GM12878 (cell line): ENCODE measurements at regions not wholly inside any gene's neighbourhood (a gene's known extent, or its start where the extent isn't known, plus 50 kb on each side); places are given as distances from the start of the nearest gene placed in this dataset.

Source experiments
- ATAC-seq: fragments of 200-7000 bp; cut with Tn5 transposase; 3 replicates; pipeline ENCODE4 v1.9.1; 2020; ENCODE audit warnings: mild to moderate bottlenecking, moderate library complexity
- BruUV-seq: library from RNA; stranded (reverse); fragments of 400-500 nt; replicated peaks from 2 replicates; lab custom pipeline; 2021; lab: Mats Ljungman, UMichigan
- CTCF ChIA-PET: fragments of 300-600 bp; sonication (Branson Sonifier 250); formaldehyde crosslinking; extraction: SDS; loops from one replicate; lab custom pipeline; 2021; ENCODE audit warnings: inconsistent platforms; lab: Yijun Ruan, JAX
- POLR2A ChIA-PET: fragments of 350-600 bp; formaldehyde crosslinking; extraction: SDS; loops from one replicate; lab custom pipeline; 2021; ENCODE audit warnings: inconsistent platforms; lab: Charles Lee
- RAD21 ChIA-PET: fragments of 300-600 bp; sonication (Branson Sonifier 250); formaldehyde crosslinking; loops from one replicate; lab custom pipeline; 2023; ENCODE audit warnings: antibody characterized with exemption; ENCODE audit not compliant: unreplicated experiment; lab: Charles Lee
- SMC1A ChIA-PET: fragments of 300-600 bp; sonication (Branson Sonifier 250); formaldehyde crosslinking; loops from one replicate; lab custom pipeline; 2023; ENCODE audit not compliant: unreplicated experiment, uncharacterized antibody; lab: Charles Lee
- DNase-seq: peaks from one replicate; pipeline ENCODE4 v3.0.0-alpha.2; 2011; ENCODE audit warnings: low read depth, low spot score
- FAIRE-seq: peaks from 3 replicates; lab custom pipeline; 2011; peaks lifted over from hg19 to GRCh38; lab: Jason Lieb, UNC
- H2AFZ ChIP-seq: 2 replicates; pipeline ENCODE4 v1.6.0; 2011; ENCODE audit warnings: low read depth, low read length, control low read depth; ENCODE audit not compliant: control insufficient read depth
- H3K27ac ChIP-seq: 2 replicates; pipeline ENCODE4 v1.5.1; 2011; ENCODE audit warnings: control low read depth; ENCODE audit not compliant: control insufficient read depth, insufficient read depth
- H3K27me3 ChIP-seq, 2 experiments: replicated peaks in 1 of 2; 2 replicates each; pipeline versions ENCODE4 v1.6.0 to v1.6.1; 2011; ENCODE audit warnings: low read length in 1 of 2; ENCODE audit not compliant: control insufficient read depth in 2 of 2, insufficient read depth in 2 of 2
- H3K36me3 ChIP-seq, 2 experiments: 2 replicates each; pipeline ENCODE4 v1.5.1; 2011; ENCODE audit warnings: low read length in 1 of 2; ENCODE audit not compliant: control insufficient read depth in 2 of 2, insufficient read depth in 2 of 2
- H3K4me1 ChIP-seq: 2 replicates; pipeline ENCODE4 v1.6.1; 2011; ENCODE audit warnings: mild to moderate bottlenecking, low read length, moderate library complexity, mixed read lengths; ENCODE audit not compliant: control insufficient read depth, insufficient read depth
- H3K4me2 ChIP-seq: 2 replicates; pipeline ENCODE4 v1.6.0; 2011; ENCODE audit warnings: control low read depth; ENCODE audit not compliant: control insufficient read depth, insufficient read depth
- H3K4me3 ChIP-seq: fragments of 200-600 bp; sonication (generic); 2 replicates; pipeline ENCODE4 v1.5.1; 2016
- H3K79me2 ChIP-seq: 2 replicates; pipeline ENCODE4 v1.6.0; 2011; ENCODE audit warnings: low read length; ENCODE audit not compliant: control insufficient read depth, insufficient read depth
- H3K9ac ChIP-seq: 2 replicates; pipeline ENCODE4 v1.8.0; 2011; ENCODE audit warnings: low read length, control low read depth, mixed read lengths; ENCODE audit not compliant: control insufficient read depth, insufficient read depth
- H3K9me3 ChIP-seq: replicated peaks from 3 replicates; pipeline ENCODE4 v1.5.1; 2011; ENCODE audit warnings: mild to moderate bottlenecking, low read length; ENCODE audit not compliant: control insufficient read depth, insufficient read depth
- H4K20me1 ChIP-seq: 2 replicates; pipeline ENCODE4 v1.6.0; 2011; ENCODE audit not compliant: control insufficient read depth, insufficient read depth
- CREM ChIP-seq: IDR thresholded peaks from 2 replicates; pipeline ENCODE4 v1.6.1; 2014; ENCODE audit warnings: antibody characterized with exemption, low read depth
- EP300 ChIP-seq, 2 experiments: fragments of 150-350 bp in 1 of 2; IDR thresholded peaks; 2 replicates each; pipeline ENCODE4 v1.6.1; 2011 to 2012; ENCODE audit warnings: low read depth in 2 of 2, low read length in 2 of 2, borderline replicate concordance in 1 of 2, improper control_type of control experiment in 1 of 2, inconsistent platforms in 1 of 2; ENCODE audit not compliant: control insufficient read depth in 1 of 2
- NR2C1 ChIP-seq: fragments of 450-650 bp; IDR thresholded peaks from 2 replicates; pipeline ENCODE4 v1.6.1; 2017; ENCODE audit warnings: antibody characterized with exemption, mild to moderate bottlenecking, moderate library complexity
- RCOR1 ChIP-seq: conservative IDR thresholded peaks from 2 replicates; pipeline ENCODE4 v1.6.1; 2012; ENCODE audit warnings: low read depth, low read length, improper control_type of control experiment
- RFX5 ChIP-seq: IDR thresholded peaks from 2 replicates; pipeline ENCODE4 v1.6.1; 2011; ENCODE audit warnings: low read depth, low read length, improper control_type of control experiment
- SIN3A ChIP-seq: IDR thresholded peaks from 2 replicates; pipeline ENCODE4 v1.6.1; 2012; ENCODE audit warnings: low read depth, low read length, improper control_type of control experiment
- SMARCA5 ChIP-seq: fragments of 450-650 bp; IDR thresholded peaks from 2 replicates; pipeline ENCODE4 v1.6.1; 2017; ENCODE audit warnings: mild to moderate bottlenecking
- SMC3 ChIP-seq: IDR thresholded peaks from 2 replicates; pipeline ENCODE4 v1.6.1; 2011; ENCODE audit warnings: low read length, improper control_type of control experiment, borderline replicate concordance
- TCF3 ChIP-seq: IDR thresholded peaks from 2 replicates; pipeline ENCODE4 v1.6.1; 2012; ENCODE audit warnings: low read depth, mild to moderate bottlenecking, low read length, borderline replicate concordance; ENCODE audit not compliant: insufficient read depth
- YY1 ChIP-seq: IDR thresholded peaks from 2 replicates; pipeline ENCODE4 v1.6.1; 2011; ENCODE audit warnings: low read depth, mild to moderate bottlenecking, low read length
- WGBS: methylation state at CpG from one replicate; pipeline ENCODE4 v1.1.6; 2016; ENCODE audit warnings: low lambda C conversion rate; ENCODE audit not compliant: insufficient replicate concordance, insufficient coverage; ENCODE audit errors: missing lambda C conversion rate; 5-methylcytosine and 5-hydroxymethylcytosine counted together
- in situ Hi-C: fragments of 300-500 bp; cut with MboI; formaldehyde crosslinking; loops from 9 replicates; pipeline ENCODE4 v1.14.3; 2018; ENCODE audit warnings: mixed read lengths
- intact Hi-C: fragments of 100-400 bp; cut with micrococcal nuclease; formaldehyde crosslinking; loops from one replicate; pipeline ENCODE4 v1.14.2; 2022; ENCODE audit not compliant: unreplicated experiment
- TF ChIP-seq, protein P1 (sequence below): fragments of 150-350 bp; IDR thresholded peaks from 2 replicates; pipeline ENCODE4 v1.6.1; 2016; ENCODE audit warnings: low read depth, low read length
- TF ChIP-seq, protein P2 (sequence below): fragments of 450-650 bp; IDR thresholded peaks from 2 replicates; pipeline ENCODE4 v1.6.1; 2017; ENCODE audit warnings: mild to moderate bottlenecking, low read depth, inconsistent platforms; ENCODE audit not compliant: poor library complexity, severe bottlenecking
- TF ChIP-seq, protein P3 (sequence below): fragments of 450-650 bp; IDR thresholded peaks from 2 replicates; pipeline ENCODE4 v1.6.1; 2014; ENCODE audit warnings: mild to moderate bottlenecking

DNA sequence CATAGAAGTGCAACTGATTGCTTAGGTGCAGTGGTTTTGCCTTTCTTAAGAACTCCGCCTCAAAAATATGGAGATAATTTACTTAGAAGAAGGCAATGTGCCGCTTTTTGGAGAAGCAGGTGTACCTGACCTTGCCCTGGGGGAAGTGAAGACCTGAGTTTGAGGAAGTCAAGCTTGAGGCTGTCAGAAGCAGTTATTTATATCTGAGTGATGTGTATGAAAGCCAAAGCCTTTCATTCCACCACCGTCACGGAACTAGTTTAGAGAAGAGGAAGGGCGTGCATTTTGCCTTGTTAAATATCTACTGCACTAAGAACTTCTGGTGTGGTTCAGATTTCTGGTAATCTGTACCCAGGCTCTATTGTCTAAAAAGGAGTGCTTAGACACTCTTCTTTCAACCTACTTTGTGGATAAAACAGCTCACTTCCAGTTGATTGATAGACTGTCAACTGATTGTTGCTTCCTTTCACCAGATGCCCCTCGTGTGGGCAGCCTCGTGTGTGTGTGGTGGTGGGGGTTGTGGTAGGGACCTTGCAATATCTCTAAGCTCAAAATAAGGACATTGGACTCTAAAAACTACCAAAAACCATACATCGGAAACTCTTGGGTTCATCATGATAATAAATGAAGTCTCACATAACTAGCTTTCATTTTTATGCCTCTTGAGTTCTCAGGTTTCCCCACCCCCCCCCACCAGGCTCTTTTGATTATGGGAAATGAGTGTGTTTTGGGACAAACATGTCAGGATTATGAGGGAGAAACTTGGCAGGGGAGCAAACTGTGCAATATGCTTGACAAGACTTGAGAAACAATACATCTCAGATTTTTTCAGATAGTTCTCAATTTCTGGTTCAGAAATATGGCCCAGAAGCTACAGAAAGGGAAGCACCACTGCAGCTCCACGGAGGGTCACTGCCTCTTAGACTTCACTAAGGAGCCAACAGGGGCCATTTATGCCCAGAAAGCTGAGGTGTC is 78.6 kb downstream of the ARF6 start:
- ChIA-PET POLR2A (interaction anchor here (0.5 to 7.7 kb wide), 26 partner anchors 9 to 351 kb away, joined by 3 to 119 read pairs (median 5); partner anchors contain the start of genes MGAT2 and RPL36AL), RAD21 (interaction anchor here (0.6 to 4.9 kb wide), 34 partner anchors 9 to 338 kb away, joined by 3 to 107 read pairs (median 4); no protein-coding TSS in a partner anchor), CTCF (interaction anchor here (0.7 to 4.6 kb wide), 23 partner anchors 10 to 141 kb away, joined by 3 to 41 read pairs (median 6); partner anchors contain the start of genes ARF6 and NEMF), SMC1A (interaction anchor here (0.9 to 7.7 kb wide), 36 partner anchors 9 to 120 kb away, joined by 3 to 133 read pairs (median 5); partner anchors contain the start of gene ARF6)
- Histone ChIP-seq H3K9ac (peak overlapping the region; percentile 93), H2AFZ (peak overlapping the region; percentile 78), H3K4me3 (peak overlapping the region; percentile 49), H3K9me3 (no peaks in the 10 kb centered on the region), H3K27ac (peak overlapping the region; percentile 100), H3K27me3 (no peaks in the 10 kb centered on the region), H3K36me3 (no peaks in the 10 kb centered on the region), H3K4me2 (peak overlapping the region; percentile 95), H3K4me1 (peaks cover 39% of the 10 kb centered on the region), H3K79me2 (no peaks in the 10 kb centered on the region), H4K20me1 (no peaks in the 10 kb centered on the region)
- intact Hi-C loops (loop anchor here (1.0 to 2.0 kb wide), 4 partner anchors 31 to 79 kb away; partner anchors contain the start of gene ARF6), in situ Hi-C loops (no loop called here)
- under 1% methylated on average over 9 of the region's 9 CpGs for WGBS
- TSS peak; percentile 98 for BruUV-seq
- ATAC-seq = peak; percentile 90
- peak; percentile 89 for DNase-seq
- FAIRE-seq = peak; percentile 86
- TF ChIP-seq, protein P1, sequence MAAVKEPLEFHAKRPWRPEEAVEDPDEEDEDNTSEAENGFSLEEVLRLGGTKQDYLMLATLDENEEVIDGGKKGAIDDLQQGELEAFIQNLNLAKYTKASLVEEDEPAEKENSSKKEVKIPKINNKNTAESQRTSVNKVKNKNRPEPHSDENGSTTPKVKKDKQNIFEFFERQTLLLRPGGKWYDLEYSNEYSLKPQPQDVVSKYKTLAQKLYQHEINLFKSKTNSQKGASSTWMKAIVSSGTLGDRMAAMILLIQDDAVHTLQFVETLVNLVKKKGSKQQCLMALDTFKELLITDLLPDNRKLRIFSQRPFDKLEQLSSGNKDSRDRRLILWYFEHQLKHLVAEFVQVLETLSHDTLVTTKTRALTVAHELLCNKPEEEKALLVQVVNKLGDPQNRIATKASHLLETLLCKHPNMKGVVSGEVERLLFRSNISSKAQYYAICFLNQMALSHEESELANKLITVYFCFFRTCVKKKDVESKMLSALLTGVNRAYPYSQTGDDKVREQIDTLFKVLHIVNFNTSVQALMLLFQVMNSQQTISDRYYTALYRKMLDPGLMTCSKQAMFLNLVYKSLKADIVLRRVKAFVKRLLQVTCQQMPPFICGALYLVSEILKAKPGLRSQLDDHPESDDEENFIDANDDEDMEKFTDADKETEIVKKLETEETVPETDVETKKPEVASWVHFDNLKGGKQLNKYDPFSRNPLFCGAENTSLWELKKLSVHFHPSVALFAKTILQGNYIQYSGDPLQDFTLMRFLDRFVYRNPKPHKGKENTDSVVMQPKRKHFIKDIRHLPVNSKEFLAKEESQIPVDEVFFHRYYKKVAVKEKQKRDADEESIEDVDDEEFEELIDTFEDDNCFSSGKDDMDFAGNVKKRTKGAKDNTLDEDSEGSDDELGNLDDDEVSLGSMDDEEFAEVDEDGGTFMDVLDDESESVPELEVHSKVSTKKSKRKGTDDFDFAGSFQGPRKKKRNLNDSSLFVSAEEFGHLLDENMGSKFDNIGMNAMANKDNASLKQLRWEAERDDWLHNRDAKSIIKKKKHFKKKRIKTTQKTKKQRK = no peak
- peak; percentile 83; the same call in 1 of the 2 replicates for TF ChIP-seq TCF3
- peak; percentile 58; the same call in 1 of the 2 replicates for TF ChIP-seq YY1
- TF ChIP-seq EP300 (IDR thresholded peaks at IDR 0.05; ENCODE audit: borderline replicate concordance in 1 of 2, control insufficient read depth in 1 of 2, low read depth in 2 of 2, low read length in 2 of 2) = peak; percentile 90 to 95
- 0 out of 2 replicates have a peak, but pooled peaks have one; percentile 45 for TF ChIP-seq RCOR1
- peak; percentile 70; the same call in 1 of the 2 replicates for TF ChIP-seq CREM
- TF ChIP-seq NR2C1 = no peak
- no peak for TF ChIP-seq SIN3A
- no peak for TF ChIP-seq RFX5
- TF ChIP-seq, protein P2, sequence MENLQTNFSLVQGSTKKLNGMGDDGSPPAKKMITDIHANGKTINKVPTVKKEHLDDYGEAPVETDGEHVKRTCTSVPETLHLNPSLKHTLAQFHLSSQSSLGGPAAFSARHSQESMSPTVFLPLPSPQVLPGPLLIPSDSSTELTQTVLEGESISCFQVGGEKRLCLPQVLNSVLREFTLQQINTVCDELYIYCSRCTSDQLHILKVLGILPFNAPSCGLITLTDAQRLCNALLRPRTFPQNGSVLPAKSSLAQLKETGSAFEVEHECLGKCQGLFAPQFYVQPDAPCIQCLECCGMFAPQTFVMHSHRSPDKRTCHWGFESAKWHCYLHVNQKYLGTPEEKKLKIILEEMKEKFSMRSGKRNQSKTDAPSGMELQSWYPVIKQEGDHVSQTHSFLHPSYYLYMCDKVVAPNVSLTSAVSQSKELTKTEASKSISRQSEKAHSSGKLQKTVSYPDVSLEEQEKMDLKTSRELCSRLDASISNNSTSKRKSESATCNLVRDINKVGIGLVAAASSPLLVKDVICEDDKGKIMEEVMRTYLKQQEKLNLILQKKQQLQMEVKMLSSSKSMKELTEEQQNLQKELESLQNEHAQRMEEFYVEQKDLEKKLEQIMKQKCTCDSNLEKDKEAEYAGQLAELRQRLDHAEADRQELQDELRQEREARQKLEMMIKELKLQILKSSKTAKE = peak; percentile 72
- TF ChIP-seq SMC3 = peak; percentile 38; the same call in 1 of the 2 replicates
- TF ChIP-seq SMARCA5 = 0 out of 2 replicates have a peak, but pooled peaks have one; percentile 18
- TF ChIP-seq, protein P3, sequence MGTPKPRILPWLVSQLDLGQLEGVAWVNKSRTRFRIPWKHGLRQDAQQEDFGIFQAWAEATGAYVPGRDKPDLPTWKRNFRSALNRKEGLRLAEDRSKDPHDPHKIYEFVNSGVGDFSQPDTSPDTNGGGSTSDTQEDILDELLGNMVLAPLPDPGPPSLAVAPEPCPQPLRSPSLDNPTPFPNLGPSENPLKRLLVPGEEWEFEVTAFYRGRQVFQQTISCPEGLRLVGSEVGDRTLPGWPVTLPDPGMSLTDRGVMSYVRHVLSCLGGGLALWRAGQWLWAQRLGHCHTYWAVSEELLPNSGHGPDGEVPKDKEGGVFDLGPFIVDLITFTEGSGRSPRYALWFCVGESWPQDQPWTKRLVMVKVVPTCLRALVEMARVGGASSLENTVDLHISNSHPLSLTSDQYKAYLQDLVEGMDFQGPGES = no peak
